Activated naive CD4-positive, alpha-beta T cell treated with anti-CD3 and anti-CD28 coated beads, Interleukin-2, amount 10 ng/mL, durations not matched to agents 7 days and 5 days (primary cell): ENCODE measurements at regions not wholly inside any gene's neighbourhood (a gene's known extent, or its start where the extent isn't known, plus 50 kb on each side); places are given as distances from the start of the nearest gene placed in this dataset.

ENCODE experiments used
- CTCF ChIA-PET: fragments of 350-600 bp; sonication (Branson Sonifier 250); formaldehyde crosslinking; loops from one replicate; lab custom pipeline; 2021; ENCODE audit warnings: antibody characterized with exemption; lab: Charles Lee
- DNase-seq: peaks from one replicate; pipeline ENCODE4 v3.0.0-alpha.2; 2020
- H3K27ac Mint-ChIP-seq: one replicate; pipeline ENCODE4 v1.8.0; 2021; ENCODE audit warnings: mild to moderate bottlenecking, moderate library complexity, mixed read lengths
- H3K27me3 Mint-ChIP-seq: one replicate; pipeline ENCODE4 v1.8.0; 2021; ENCODE audit warnings: mild to moderate bottlenecking, mixed read lengths
- H3K36me3 Mint-ChIP-seq: one replicate; pipeline ENCODE4 v1.8.0; 2021; ENCODE audit warnings: mixed read lengths
- H3K4me1 Mint-ChIP-seq: one replicate; pipeline ENCODE4 v1.8.0; 2021; ENCODE audit warnings: mixed read lengths
- H3K4me3 Mint-ChIP-seq: one replicate; pipeline ENCODE4 v1.8.0; 2021; ENCODE audit warnings: mild to moderate bottlenecking, moderate library complexity, mixed read lengths
- H3K9me3 Mint-ChIP-seq: one replicate; pipeline ENCODE4 v1.8.0; 2021; ENCODE audit warnings: mixed read lengths

DNA sequence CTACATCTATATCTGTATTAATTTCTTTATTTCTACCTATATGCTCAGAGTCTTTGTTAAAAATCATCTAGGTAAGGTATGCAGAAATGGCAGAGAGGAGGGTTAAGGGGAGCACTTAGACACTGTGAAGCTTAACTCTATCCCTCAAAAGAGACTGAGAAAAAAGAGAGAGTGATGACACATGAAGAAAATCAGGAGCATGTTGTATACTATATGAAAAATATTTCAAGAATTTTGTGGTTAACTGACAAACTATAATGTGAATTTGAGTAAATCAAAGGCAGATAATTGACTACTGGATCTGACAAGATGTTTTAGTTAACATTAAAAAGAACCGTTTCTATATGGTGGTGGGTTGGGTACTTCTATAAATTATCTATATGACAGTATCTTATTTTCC is 1814.2 kb upstream of the SEL1L start:
- no peak for DNase-seq
- no peak overlapping the region for H3K27ac Mint-ChIP-seq
- H3K27me3 Mint-ChIP-seq: no peaks in the 10 kb centered on the region
- H3K4me1 Mint-ChIP-seq: no peaks in the 10 kb centered on the region
- no peaks in the 10 kb centered on the region for H3K36me3 Mint-ChIP-seq
- H3K9me3 Mint-ChIP-seq: peaks cover 7% of the 10 kb centered on the region
- CTCF ChIA-PET: no interaction called here
- H3K4me3 Mint-ChIP-seq: no peak overlapping the region

DNA sequence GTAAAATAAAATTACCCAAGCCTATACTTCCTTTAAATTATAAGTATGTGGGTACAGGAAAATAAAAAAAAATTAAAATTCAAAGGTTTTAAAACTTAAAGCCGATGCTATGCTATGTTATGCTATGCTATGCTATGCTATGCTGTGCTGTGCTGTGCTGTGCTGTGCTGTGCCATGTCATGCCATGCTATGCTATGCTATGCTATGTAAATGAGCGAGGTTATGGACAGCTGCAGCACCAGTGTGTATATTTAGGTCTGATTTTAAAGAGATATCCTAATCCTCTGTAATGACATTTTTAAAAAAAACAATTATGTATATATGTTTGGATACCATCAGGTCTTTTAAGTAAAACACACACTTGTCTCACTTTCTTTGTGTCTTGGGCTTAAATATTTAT is 1822.0 kb upstream of the SEL1L start:
- Mint-ChIP-seq H3K27ac (no peak overlapping the region), H3K27me3 (no peaks in the 10 kb centered on the region)
- CTCF ChIA-PET: no interaction called here

DNA sequence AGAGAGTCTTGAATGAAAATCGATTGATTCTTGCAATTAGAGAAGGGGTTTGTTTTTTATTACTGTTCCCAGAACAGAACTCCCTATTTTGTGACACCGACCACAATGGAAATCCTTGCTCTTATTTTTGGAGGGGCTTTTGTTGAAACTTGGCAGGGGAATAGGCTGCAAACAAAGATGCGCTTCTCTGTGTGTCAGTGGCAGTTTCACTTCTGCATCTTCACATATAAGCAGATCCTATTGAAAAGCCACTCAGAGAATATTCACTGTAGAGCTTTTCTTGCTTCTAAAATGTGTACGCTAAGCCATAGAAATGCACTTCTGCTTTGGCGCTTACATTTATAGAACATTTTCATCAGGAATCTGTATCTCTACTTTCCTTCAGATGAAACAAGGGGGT is 1822.4 kb upstream of the SEL1L start:
- no peak overlapping the region for H3K27ac Mint-ChIP-seq
- H3K36me3 Mint-ChIP-seq: no peaks in the 10 kb centered on the region
- DNase-seq: no peak
- H3K9me3 Mint-ChIP-seq: peaks cover 16% of the 10 kb centered on the region
- no peaks in the 10 kb centered on the region for H3K4me1 Mint-ChIP-seq
- H3K27me3 Mint-ChIP-seq: no peaks in the 10 kb centered on the region
- CTCF ChIA-PET: no interaction called here
- no peak overlapping the region for H3K4me3 Mint-ChIP-seq

More for the DNA sequence above, 1822.0 kb upstream of the SEL1L start:
- no peaks in the 10 kb centered on the region for H3K36me3 Mint-ChIP-seq
- no peak overlapping the region for H3K4me3 Mint-ChIP-seq
- H3K4me1 Mint-ChIP-seq: no peaks in the 10 kb centered on the region
- DNase-seq: no peak
- H3K9me3 Mint-ChIP-seq: peaks cover 16% of the 10 kb centered on the region

DNA sequence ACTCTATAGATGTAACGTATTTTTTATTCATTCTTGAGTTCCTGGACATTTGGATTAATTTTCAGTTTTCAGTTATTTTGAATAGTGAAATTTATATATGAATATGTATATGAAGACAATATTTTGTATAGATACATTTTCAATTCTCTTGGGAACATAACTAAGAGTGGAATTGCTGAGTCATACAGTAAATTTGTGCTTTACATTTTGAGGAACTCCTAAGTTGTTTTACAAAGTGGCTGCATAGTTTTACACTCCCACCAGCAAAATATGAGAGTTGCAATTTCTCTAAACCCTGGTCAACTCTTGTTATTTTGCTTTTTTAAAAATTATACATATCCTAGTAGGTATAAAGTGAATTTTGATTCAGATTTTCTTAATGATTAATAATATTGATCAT is 1838.6 kb upstream of the SEL1L start:
- H3K27ac Mint-ChIP-seq: no peak overlapping the region
- H3K27me3 Mint-ChIP-seq: no peaks in the 10 kb centered on the region
- H3K4me3 Mint-ChIP-seq: no peak overlapping the region
- CTCF ChIA-PET: no interaction called here
- no peaks in the 10 kb centered on the region for H3K36me3 Mint-ChIP-seq
- no peaks in the 10 kb centered on the region for H3K4me1 Mint-ChIP-seq
- no peak for DNase-seq
- peaks cover 9% of the 10 kb centered on the region for H3K9me3 Mint-ChIP-seq

DNA sequence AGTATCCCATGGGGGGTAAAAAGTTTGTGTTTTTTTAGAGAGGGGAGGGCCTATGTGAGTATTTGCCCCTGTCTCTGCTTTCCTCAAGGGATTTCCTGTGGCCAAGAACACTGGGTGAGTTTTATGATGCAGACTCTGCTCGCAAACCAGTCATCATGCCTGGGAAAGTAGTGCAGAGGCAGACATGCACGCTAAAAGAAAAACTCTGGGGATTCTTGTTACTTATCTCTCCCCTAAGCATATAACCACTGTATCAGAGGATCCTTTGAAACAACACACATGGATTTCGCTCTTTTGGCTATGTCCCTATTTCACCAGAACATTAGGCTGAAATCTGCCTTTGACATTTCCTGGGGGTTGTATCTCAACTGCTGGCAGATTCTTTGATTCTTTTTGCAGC is 1845.8 kb upstream of the SEL1L start:
- CTCF ChIA-PET: no interaction called here
- no peak for DNase-seq

DNA sequence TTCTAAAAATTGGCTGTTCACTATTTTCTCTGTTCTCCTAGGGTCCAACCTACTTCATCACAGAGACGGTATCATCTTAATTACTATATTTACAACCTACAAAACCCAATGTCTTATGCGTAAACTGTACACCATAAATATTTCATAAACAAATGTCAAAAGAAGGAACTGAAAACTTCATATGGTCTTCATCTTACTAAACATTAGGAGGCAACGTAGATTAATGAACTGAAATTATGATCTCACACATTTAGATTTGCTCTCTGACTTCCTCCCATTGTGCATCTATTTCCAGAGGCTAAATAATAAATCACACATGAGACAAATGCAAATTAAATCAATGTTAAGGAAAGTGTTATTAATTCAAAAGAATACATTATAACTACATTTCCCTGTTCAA is 1850.6 kb upstream of the SEL1L start:
- no peaks in the 10 kb centered on the region for H3K4me1 Mint-ChIP-seq
- H3K4me3 Mint-ChIP-seq: no peak overlapping the region
- H3K36me3 Mint-ChIP-seq: no peaks in the 10 kb centered on the region
- CTCF ChIA-PET: no interaction called here
- H3K27me3 Mint-ChIP-seq: no peaks in the 10 kb centered on the region
- no peak for DNase-seq
- H3K9me3 Mint-ChIP-seq: peaks cover 20% of the 10 kb centered on the region
- H3K27ac Mint-ChIP-seq: no peak overlapping the region

More for the DNA sequence above, 1845.8 kb upstream of the SEL1L start:
- peaks cover 20% of the 10 kb centered on the region for H3K9me3 Mint-ChIP-seq
- no peaks in the 10 kb centered on the region for H3K27me3 Mint-ChIP-seq
- H3K4me3 Mint-ChIP-seq: no peak overlapping the region
- H3K27ac Mint-ChIP-seq: no peak overlapping the region
- no peaks in the 10 kb centered on the region for H3K36me3 Mint-ChIP-seq
- no peaks in the 10 kb centered on the region for H3K4me1 Mint-ChIP-seq

DNA sequence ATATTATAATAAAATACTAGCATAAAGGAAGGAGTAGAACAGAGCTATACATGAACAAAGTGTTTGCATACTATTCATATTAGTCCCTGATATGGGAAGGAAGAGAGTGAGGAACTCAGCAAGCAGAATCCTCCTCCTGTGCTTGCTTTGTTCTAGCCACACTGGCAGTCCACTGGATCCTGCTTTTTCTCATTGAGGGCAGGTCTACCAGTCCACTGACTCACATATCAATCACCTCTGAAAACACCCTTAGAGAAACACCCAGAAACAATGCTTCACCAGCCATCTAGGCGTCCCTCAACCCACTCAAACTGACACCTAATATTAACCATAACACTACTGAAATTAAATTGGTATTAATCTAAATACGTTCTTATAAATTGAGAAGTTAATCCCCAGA is 1861.7 kb upstream of the SEL1L start:
- H3K9me3 Mint-ChIP-seq: no peaks in the 10 kb centered on the region
- CTCF ChIA-PET: no interaction called here

DNA sequence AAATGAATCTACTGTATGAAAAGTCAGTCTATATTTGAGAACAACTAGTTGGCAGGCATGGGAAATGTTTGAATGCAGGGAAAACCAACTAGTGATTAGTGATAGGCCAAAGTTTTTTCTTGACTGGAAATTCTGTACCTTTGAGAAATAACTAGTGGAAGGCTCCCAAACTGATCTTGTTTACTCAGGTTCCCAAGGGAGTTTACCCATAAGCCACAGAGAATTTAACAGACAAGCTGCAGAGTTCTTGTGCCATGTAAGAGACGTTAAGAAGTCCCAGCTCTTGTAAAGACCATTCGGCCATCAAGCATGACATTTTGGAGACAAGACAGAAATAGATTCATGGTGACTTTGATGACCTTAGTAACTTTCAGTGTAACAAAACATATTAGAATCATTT is 1882.8 kb upstream of the SEL1L start:
- Mint-ChIP-seq H3K4me3 (no peak overlapping the region), H3K27me3 (no peaks in the 10 kb centered on the region), H3K4me1 (no peaks in the 10 kb centered on the region), H3K36me3 (no peaks in the 10 kb centered on the region), H3K9me3 (peaks cover 5% of the 10 kb centered on the region), H3K27ac (no peak overlapping the region)
- no peak for DNase-seq
- CTCF ChIA-PET: interaction anchor here (0.7 kb wide), 1 partner anchor 29 kb away, joined by 3 read pairs; no protein-coding TSS in a partner anchor

More for the DNA sequence above, 1861.7 kb upstream of the SEL1L start:
- Mint-ChIP-seq H3K27ac (no peak overlapping the region), H3K36me3 (no peaks in the 10 kb centered on the region), H3K27me3 (no peaks in the 10 kb centered on the region), H3K4me1 (no peaks in the 10 kb centered on the region), H3K4me3 (no peak overlapping the region)
- no peak for DNase-seq

DNA sequence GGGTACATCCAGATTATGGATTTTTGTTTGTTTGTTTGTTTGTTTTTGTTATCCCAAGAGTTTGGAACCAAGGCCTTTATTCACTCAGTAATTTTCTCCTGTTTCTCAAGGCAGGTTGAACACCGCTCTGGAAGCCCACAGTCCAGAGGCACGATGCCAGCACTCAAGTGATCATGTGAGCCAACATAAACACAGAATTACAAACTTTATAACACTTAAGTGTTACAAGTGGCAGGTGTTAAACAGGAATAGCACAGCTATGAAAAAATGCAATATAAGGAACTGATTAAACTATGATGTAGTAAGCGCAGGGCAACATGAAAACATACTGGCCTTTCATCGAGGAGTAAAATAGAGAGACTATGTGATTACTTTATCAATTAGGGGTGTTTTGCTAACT is 1885.8 kb upstream of the SEL1L start:
- CTCF ChIA-PET: no interaction called here
- H3K27me3 Mint-ChIP-seq: no peaks in the 10 kb centered on the region
- DNase-seq: no peak
- no peak overlapping the region for H3K27ac Mint-ChIP-seq
- H3K36me3 Mint-ChIP-seq: no peaks in the 10 kb centered on the region
- H3K4me3 Mint-ChIP-seq: no peak overlapping the region
- H3K4me1 Mint-ChIP-seq: no peaks in the 10 kb centered on the region
- H3K9me3 Mint-ChIP-seq: peaks cover 3% of the 10 kb centered on the region

DNA sequence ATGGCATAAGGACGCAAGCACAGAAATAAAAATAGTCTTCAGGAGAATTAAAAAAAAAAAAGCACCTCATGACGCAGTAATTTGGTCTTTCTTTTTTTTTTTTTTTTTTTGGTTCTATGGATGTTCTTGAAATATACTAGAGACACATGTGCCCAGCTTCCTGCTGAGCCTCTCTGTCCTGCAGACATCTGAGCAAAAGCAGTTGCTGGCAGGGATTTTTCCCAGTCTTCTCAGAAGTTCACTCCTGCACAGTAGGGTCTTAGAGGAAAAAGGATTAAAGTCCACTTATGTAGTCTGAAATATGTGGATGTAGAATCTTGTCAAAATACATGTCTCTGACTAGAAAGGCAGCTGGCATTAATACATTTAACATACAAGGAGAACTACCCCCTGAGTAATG is 1888.1 kb upstream of the SEL1L start:
- H3K9me3 Mint-ChIP-seq: peaks cover 7% of the 10 kb centered on the region
- H3K36me3 Mint-ChIP-seq: no peaks in the 10 kb centered on the region
- no peak overlapping the region for H3K4me3 Mint-ChIP-seq
- DNase-seq: no peak
- no peaks in the 10 kb centered on the region for H3K4me1 Mint-ChIP-seq
- no peak overlapping the region for H3K27ac Mint-ChIP-seq
- H3K27me3 Mint-ChIP-seq: no peaks in the 10 kb centered on the region
- CTCF ChIA-PET: no interaction called here

DNA sequence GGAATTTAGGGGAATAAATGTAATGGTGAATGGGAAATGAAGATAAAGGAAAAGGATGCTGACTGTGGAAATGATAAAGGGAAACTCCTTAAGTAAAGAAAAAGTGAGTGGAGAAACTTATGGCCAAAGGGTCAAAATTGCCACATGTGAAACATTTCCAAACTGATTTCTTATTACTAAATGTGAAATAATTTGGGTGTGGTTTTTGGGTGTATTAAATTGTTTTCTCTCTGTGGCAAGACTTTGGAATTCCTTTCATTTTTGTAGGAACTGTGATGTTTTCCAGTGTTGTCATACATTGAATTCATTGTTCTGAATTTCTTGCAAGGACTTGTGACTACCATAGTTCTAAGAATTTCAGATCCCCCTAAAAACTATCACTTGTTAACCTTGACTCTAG is 1891.5 kb upstream of the SEL1L start:
- Mint-ChIP-seq H3K9me3 (peaks cover 15% of the 10 kb centered on the region), H3K4me1 (no peaks in the 10 kb centered on the region), H3K27me3 (no peaks in the 10 kb centered on the region), H3K36me3 (no peaks in the 10 kb centered on the region), H3K27ac (no peak overlapping the region), H3K4me3 (no peak overlapping the region)
- CTCF ChIA-PET: no interaction called here
- no peak for DNase-seq

DNA sequence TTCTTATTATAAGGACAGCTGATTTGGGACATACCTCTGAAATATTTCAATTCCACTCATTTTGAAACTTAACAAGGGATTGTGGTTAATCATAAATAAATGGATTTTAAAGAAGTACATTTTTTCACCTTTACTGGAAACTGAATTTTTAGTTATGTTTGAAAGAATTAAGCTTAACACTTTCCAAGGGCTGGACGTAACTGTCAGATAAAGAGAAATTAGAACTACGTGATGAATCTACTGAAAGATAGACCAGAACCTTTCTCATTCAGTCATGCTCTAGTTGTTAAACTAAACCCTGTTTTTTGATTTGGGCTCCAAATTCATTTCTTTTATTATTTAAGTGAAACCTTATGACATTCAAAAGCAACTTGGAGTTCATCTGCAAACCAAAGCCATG is 1892.1 kb upstream of the SEL1L start:
- no peak for DNase-seq
- Mint-ChIP-seq H3K27me3 (no peaks in the 10 kb centered on the region), H3K4me1 (no peaks in the 10 kb centered on the region), H3K4me3 (no peak overlapping the region), H3K27ac (no peak overlapping the region), H3K9me3 (peaks cover 15% of the 10 kb centered on the region), H3K36me3 (no peaks in the 10 kb centered on the region)
- CTCF ChIA-PET: no interaction called here

DNA sequence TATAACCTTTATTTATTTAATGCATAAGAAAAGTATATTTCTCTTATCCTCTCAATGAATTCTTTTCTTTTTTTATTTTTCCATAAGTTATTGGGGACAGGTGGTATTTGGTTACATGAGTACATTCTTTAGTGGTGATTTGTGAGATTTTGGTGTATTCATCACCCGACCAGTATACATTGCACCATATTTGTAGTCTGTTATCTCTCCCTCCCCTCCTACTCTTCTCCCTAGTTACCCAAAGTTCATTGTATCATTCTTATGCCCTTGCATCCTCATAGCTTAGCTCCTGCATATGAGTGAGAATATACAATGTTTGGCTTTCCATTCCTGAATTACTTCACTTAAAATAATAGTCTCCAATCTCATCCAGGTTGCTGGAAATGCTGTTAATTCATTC is 1900.0 kb upstream of the SEL1L start:
- Mint-ChIP-seq H3K27ac (no peak overlapping the region), H3K36me3 (no peaks in the 10 kb centered on the region), H3K27me3 (no peaks in the 10 kb centered on the region), H3K4me1 (no peaks in the 10 kb centered on the region), H3K4me3 (no peak overlapping the region), H3K9me3 (peaks cover 13% of the 10 kb centered on the region)
- CTCF ChIA-PET: no interaction called here
- no peak for DNase-seq

DNA sequence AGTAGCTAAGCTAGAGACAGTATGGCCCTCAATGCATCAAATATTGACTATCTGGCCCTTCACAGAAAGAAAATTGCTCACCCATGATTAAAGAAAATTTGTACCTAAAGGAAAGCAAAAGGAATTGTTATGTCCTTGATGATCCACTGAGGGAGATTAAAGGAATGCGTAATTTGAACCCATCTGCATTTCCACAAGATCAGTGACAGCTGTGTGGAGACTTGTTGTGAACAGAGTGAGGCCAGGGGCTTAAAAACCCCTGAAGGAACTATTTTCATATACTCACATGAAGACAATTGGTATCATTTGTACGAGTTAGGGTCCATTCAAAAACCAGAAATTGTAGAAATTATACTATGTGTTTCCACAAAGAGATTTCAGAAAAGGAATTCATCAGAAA is 1908.1 kb upstream of the SEL1L start:
- Mint-ChIP-seq H3K27me3 (no peaks in the 10 kb centered on the region), H3K9me3 (peaks cover 6% of the 10 kb centered on the region), H3K27ac (no peak overlapping the region), H3K36me3 (no peaks in the 10 kb centered on the region), H3K4me1 (no peaks in the 10 kb centered on the region), H3K4me3 (no peak overlapping the region)
- no peak for DNase-seq
- CTCF ChIA-PET: no interaction called here

DNA sequence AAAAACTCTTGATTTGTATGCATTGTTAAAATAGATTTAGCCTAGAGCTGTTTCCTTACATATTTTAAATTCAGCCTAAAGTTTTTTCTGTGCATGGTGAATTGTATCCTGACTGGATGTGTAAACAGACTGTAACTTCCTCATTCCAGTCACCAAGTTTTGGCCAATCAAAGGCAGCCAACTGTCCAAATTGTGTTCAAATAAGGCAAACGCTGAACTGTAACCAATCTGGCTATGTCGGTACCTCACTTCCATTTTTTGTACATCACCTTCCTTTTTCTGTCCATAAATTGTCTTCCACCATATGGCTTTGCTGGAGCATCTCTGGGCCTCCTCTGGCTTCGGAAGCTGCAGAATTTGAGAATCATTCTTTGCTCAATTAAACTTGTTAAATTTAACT is 1921.9 kb upstream of the SEL1L start:
- H3K36me3 Mint-ChIP-seq: no peaks in the 10 kb centered on the region
- no peaks in the 10 kb centered on the region for H3K4me1 Mint-ChIP-seq
- no peaks in the 10 kb centered on the region for H3K27me3 Mint-ChIP-seq
- no peak for DNase-seq
- CTCF ChIA-PET: no interaction called here
- no peak overlapping the region for H3K27ac Mint-ChIP-seq
- peaks cover 16% of the 10 kb centered on the region for H3K9me3 Mint-ChIP-seq
- no peak overlapping the region for H3K4me3 Mint-ChIP-seq

DNA sequence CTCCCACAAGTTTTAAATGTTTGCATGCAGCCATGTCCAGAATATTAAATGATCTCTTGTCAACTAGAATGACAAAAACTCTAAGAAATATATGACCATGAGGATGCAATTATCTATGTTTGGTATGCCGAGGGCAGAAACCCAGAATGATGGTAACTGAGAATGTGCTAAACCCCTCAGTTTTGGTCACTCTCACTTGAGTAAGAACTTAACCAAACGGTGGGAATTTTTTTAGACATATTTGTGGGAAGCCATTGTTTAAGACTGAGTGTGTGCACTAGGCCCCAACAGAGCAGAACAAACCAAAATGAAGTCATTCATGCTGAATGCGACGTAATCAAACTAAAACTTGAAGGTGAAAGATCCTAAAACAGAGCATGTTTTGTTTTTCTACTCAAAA is 1927.9 kb upstream of the SEL1L start:
- DNase-seq: no peak

More for the DNA sequence above, 1927.9 kb upstream of the SEL1L start:
- H3K9me3 Mint-ChIP-seq: peaks cover 11% of the 10 kb centered on the region
- no peaks in the 10 kb centered on the region for H3K36me3 Mint-ChIP-seq
- CTCF ChIA-PET: no interaction called here
- no peak overlapping the region for H3K27ac Mint-ChIP-seq
- no peaks in the 10 kb centered on the region for H3K4me1 Mint-ChIP-seq
- H3K4me3 Mint-ChIP-seq: no peak overlapping the region
- H3K27me3 Mint-ChIP-seq: no peaks in the 10 kb centered on the region
